HG03095 (cell line): ENCODE measurements at regions not wholly inside any gene's neighbourhood (a gene's known extent, or its start where the extent isn't known, plus 50 kb on each side); places are given as distances from the start of the nearest gene placed in this dataset.

Experiments
- ATAC-seq: cut with Tn5 transposase; IDR thresholded peaks from one replicate; pipeline ENCODE4 v1.9.1; 2021; ENCODE audit warnings: moderate library complexity; ENCODE audit not compliant: unreplicated experiment

DNA sequence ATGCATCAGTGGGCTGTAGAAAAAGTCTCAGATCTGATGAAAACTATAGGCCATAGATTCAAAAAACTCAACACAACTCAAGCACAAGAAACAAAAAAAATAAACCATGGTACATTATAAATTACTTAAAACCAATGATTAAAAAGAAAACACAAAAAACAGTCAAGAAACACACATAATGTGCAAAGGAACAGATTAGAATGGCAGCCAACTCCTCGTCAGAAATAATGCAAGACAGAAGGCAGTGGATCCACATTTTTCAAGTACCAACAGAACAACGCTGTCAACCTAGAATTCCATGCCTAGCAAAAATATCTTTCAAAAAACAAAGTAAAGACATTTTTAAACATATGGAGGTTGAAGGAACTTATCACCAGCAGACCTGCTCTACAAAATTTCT, 69.7 kb downstream of the PSMB1 start:
- no peak for ATAC-seq

DNA sequence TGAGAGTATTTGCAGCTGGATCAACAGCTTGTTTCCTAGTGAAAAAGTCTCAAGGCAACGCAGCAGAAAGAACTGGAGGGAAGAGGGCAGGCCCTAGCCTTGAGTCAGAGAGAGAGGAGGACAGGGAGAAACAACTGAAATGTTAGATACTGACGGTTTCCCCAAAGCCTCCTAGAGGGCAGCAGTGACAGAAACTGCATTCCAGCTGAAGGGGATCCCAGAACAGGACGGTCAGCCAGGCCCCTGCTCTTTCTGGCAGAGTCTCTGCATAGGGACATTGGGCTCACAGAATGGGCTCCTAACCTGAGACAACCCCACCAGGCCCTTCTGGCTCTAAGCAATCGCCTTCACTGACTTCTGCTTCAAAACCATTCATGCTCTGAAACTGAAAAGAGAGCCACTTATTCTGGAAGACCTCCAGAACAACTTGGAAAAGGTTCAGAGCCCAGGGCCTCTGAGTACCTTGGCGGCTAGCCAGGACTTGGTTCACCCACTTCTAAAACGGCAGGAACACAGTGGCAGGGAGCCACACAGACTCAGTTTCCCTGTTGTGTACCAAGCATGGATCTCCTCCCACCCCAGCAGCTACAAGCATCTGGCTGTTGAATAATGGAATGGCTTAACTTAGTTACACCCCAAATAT, 72.9 kb downstream of the PSMB1 start:
- no peak for ATAC-seq

GRCh38 chr6:170476360-170476759, 76.7 kb downstream of the PSMB1 start:
- ATAC-seq: no peak

GRCh38 chr6:170475118-170475517, 78.0 kb downstream of the PSMB1 start:
- no peak for ATAC-seq

GRCh38 chr6:170473801-170474200, 79.3 kb downstream of the PSMB1 start:
- no peak for ATAC-seq

- no peak for ATAC-seq
Observed at GRCh38 chr6:170473301-170473717, 79.8 kb downstream of the PSMB1 start.

- no peak for ATAC-seq
Observed at GRCh38 chr6:170471491-170471890, 81.6 kb downstream of the PSMB1 start.

DNA sequence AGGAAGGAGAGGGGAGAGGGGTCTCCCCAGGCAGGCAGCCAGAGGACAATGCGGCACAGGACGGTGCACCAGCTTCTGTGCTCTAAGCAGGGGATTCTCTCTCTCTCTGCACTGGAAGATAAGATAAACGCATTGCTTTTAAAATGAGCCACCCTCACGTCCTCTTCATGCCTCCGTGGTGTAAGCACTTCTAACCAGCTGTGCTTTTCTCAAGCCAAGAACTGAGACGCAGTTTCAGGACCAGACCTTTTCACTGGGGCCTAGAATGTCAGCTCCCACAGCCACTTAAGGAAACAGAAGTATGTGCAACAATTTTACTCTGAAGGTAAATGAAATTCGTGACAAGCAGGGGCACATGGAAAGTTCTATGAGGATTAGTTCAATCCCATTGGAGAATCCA, 82.4 kb downstream of the PSMB1 start:
- ATAC-seq: no peak

- ATAC-seq: peak; percentile 45
Observed at GRCh38 chr6:170464524-170464979, 88.6 kb downstream of the PSMB1 start.

DNA sequence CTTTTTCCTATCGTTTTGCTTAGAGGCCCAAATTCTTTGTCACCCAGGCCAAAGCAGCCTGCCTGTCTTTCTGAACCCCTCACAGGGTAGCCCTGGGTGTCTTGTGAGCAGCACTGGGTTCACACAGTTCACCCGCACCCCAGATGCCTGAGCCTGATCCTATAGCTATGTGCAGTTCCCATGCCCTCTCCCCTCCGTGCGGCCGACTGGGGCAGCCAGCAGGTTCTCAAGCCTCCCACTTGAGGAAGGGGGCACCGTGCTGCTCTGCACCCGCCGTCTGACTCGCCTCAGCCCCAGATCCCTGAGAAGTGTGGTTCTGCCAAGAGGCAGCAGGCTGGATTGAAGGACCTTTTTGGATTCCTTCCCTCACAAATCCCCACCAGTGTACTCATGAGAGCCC, 89.0 kb downstream of the PSMB1 start:
- ATAC-seq: peak; percentile 2

GRCh38 chr6:170463101-170463721, 89.9 kb downstream of the PSMB1 start:
- ATAC-seq: no peak

GRCh38 chr6:170462366-170463020, 90.6 kb downstream of the PSMB1 start:
- ATAC-seq: no peak

DNA sequence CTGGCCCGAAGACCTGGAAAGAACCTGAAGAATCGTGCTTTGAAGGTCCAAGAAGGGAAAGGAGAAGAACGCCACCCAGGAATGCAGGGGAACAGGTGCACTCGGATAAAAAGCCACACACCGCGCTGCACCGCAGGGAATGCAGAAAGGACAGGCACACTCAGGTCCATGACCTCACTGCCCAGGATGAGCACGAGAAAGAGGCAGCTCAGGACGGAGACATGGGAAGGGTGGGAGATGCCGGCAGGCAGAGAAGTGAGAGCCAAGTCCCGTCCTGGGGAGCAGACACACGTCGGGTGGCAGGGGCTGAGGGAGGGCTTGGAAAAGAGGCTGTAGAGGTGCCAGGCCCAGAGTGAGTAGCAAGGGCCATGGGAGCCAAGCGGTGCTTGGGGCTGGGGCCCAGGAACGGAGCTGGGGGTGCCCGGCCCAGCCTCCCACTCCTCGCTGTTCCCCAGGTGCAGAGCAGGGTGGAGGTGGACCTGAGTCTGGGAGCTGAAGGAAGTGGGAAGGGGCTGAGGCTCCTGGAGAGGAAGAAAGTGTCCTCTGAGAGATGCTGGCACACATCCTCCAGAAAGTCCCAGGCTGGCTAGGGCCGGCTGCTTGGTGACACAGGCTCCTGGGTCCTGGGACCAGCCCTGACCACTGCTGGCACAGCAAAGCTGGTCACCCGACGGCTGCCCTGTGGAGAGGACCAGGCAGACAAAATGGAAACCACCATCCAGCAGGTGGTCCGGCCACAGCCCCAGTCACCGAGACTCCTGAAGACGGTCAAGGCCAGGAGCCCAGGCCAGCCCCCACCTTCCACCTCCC, 91.3 kb downstream of the PSMB1 start:
- no peak for ATAC-seq

DNA sequence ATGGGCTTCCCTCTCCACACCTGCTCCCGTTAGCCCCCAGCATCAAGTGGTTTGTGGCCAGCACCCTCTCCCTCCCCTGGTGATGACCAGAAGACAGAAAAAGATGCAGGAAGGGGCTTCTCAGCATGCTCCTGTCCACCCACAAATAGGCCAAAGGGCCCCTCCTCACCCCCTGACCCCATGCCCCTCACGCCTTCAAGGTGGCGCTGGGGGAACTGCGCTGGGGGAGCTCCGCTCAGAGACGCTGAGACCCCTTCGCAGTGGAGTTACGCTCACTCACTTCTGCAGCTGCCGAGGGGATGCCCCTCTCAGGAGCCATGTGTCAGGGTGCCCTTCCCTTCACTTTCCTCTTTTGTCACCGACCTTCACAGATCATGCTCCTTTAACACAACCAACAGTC, 92.0 kb downstream of the PSMB1 start:
- ATAC-seq: no peak

DNA sequence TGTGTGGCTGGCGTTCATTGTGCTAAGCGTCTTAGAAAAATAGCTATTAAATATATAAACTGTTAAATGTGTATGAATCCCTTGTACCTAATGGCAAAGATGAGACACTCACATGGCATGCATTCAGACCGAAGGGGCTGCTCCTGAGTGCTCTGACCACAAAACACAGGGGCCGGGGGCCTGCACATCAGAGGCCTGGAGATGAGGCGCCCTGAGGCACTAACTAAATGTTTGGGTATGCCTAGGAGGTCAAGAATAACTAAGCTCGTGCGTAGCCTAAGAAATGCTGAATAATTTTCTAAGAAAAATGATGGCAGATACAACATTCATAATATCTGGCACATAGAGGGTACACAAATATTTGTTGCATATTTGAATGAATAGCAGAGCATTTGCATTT, 92.5 kb downstream of the PSMB1 start:
- no peak for ATAC-seq

GRCh38 chr6:170459451-170459850, 93.7 kb downstream of the PSMB1 start:
- peak; percentile 95 for ATAC-seq

GRCh38 chr6:170456886-170457698, 96.0 kb downstream of the PSMB1 start:
- ATAC-seq: no peak
